KG1 (cell line): ENCODE measurements at regions not wholly inside any gene's neighbourhood (a gene's known extent, or its start where the extent isn't known, plus 50 kb on each side); places are given as distances from the start of the nearest gene placed in this dataset.
"Not testable (repeated sequence)": the region's sequence is repeated elsewhere in the genome, so short reads cannot be mapped to it uniquely, and the experiment has no call there.

Experiments
- DNase-seq: peaks from one replicate; lab custom pipeline; 2025; lab: John Stamatoyannopoulos, UW

- no peak for DNase-seq
Observed at GRCh38 chr7:106749165-106749564, 88.2 kb upstream of the CCDC71L start.

DNA sequence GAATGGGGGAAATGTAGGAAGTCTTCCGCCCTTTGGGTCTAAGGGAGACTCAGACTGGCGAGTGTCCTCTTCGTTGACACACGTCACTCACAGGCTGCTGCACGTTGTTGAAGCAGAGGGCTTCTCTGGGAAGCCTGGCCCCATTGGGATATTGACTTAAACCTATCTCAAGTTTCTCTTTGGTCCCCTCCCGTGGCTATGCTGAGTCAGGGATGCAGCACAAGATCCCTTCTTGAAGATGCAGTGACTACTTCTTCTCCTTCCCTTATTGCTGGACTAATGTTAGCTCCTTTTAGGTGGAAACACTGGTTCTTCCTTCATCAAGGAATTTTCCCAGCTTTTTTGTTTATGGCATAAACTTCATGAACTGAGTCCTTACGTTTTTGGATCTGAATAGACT is 89.8 kb upstream of the CCDC71L start:
- DNase-seq, result no peak

DNA sequence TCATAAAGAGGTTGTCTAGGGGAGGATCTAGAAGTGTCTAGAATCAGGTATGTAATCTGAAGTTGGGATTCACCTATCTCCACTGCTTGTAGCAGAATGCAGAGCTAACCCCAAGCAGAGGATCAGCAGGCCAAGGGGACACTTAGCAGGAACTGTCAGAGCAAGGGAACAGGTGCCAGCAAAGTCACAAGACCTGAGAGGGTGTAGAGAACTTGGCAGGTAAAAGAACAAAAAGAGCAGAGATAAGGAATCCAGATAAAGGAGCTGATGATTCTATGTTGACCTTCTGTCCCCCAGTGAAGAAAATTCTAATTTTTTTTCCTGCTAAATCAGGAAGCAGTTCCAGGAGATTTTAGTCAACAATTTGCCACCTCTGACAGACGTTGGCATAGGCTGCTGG is 91.4 kb upstream of the CCDC71L start:
- no peak for DNase-seq

DNA sequence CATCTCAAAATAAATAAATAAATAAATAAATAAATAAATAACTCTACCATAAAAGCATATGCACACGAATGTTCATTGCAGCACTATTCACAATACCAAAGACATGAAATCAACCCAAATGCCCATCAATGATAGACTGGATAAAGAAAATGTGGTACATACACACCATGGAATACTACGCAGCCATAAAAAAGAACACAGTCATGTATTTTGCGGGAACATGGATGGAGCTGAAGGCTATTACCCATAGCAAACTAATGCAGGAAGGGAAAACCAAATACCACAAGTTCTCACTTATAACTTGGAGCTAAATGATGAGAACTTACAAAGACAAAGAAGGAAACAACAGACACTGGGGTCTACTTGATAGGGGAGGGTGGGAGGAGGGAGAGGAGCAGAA is 94.1 kb upstream of the CCDC71L start:
- DNase-seq, result not testable (repeated sequence)

- DNase-seq, result no peak
Observed at GRCh38 chr7:106755641-106756040, 94.7 kb upstream of the CCDC71L start.

DNA sequence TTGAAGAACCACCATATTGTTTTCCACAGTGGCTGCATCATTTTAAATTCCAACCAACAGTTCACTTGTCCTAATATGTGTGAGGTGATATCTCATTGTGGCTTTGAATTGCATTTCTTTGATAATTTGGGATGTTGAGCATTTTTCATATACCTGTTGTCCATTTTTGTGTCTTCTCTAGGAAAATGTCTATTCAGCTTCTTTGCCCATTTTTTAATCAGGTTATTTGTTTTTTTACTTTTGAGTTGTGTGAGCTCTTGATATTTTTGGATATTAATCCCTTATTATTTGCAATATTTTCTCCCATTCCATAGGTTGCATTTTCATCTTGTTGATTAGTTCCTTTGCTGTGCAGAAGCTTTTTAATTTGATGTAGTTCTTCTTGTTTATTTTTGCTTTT is 95.1 kb upstream of the CCDC71L start:
- DNase-seq, result no peak

DNA sequence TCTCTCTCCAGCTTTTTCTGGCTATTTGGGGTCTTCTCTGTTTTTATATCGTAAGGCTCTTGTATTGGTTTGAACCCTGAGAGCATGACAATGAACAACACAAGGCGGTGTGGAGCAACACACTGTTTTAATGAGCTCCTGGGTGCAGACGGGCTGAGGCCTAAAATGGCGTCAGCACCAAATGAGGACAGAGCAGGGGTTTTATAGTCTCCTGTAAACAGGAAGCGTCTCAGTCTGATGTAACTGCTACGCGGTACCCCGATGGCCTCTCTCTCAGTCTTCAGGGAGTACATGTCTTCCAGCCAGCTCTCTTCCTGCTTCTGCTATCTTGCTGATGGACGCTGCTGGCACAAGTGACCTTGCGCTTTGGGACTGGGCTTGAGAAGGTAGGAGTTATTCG is 95.9 kb upstream of the CCDC71L start:
- DNase-seq, result no peak

- no peak for DNase-seq
Observed at GRCh38 chr7:106757846-106758245, 96.9 kb upstream of the CCDC71L start.

GRCh38 chr7:106762845-106763244 is 101.9 kb upstream of the CCDC71L start:
- DNase-seq, result not testable (repeated sequence)

GRCh38 chr7:106763717-106764116 is 101.4 kb upstream of the PIK3CG start:
- DNase-seq, result no peak

- DNase-seq, result no peak
Observed at GRCh38 chr7:106765727-106766355, 99.2 kb upstream of the PIK3CG start.

DNA sequence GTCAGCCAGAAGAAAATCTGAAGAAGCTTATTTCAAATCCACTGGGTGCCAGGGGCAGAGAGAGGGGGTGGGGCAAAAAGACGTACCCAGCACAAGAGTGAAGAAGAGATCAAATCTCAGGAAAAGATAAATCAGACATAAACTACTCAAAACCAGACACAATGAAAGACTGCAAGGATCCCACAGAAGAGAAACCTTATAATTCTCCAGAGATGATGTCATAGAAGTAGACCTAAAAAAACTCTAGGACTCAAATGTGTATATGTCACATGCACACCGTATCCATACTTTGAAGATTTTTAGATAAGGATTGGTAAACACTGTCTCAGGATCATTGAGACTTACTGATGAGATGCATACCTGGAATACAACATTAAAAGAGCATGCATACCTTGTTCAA is 98.5 kb upstream of the PIK3CG start:
- DNase-seq, result no peak

DNA sequence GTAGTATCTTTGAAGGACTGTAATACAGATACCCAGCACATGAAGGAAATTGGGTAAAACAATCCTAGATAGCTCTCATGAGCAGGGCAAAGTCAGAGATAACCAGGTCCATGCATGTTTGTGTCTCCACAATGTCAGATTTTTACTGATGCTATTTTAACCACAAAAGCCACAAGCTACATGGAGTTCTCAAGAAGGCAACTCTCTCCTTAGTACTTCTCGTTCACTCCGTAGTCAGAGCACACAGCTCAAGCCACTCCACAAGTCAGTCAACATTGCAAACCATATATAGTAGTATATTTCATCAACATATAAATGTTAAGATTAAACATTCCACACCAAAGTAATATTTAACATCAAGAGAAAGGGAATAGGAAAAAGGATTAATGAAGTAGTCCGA is 98.0 kb upstream of the PIK3CG start:
- no peak for DNase-seq

DNA sequence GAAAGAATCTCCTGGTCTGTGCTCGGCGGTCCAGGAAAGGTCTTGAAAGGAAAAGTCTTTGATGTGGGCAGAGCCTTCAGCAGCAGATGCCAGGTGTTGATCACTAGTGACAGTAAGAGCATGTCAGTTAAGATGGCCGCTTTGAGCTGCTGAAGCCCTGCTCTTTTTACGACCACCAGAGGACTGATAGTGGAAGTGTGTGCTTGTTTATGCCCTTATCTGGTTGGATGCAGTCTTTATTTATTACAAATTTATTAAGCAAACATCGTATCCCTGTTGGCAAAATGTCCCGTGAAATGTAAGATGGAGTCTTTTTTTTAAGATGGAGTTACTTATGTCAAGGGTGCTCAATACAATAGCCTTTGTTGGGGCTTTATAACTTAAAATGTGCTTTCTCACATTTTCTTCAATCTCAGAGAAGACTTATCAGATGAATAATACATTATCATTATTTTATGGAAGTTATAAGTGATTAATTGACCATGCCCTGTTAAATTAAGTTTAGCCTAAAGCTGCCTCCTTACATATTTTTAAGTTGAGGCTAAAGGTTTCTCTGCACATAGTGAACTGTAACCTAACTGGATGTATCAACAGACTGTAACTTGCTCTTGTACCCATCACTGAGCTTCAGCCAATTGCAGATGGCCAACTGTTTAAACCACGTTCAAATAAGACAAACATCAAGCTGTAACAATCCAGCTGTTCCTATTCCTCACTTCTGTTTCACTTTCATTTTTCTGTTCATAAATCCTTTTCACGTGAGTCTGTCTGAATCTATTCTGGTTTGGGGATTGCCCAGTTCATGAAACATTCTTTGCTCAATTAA is 97.4 kb upstream of the PIK3CG start:
- DNase-seq, result no peak

- no peak for DNase-seq
Observed at GRCh38 chr7:106768324-106768751, 96.7 kb upstream of the PIK3CG start.

GRCh38 chr7:106770191-106770590 is 94.9 kb upstream of the PIK3CG start:
- DNase-seq, result no peak

GRCh38 chr7:106772655-106773108 is 92.4 kb upstream of the PIK3CG start:
- no peak for DNase-seq

DNA sequence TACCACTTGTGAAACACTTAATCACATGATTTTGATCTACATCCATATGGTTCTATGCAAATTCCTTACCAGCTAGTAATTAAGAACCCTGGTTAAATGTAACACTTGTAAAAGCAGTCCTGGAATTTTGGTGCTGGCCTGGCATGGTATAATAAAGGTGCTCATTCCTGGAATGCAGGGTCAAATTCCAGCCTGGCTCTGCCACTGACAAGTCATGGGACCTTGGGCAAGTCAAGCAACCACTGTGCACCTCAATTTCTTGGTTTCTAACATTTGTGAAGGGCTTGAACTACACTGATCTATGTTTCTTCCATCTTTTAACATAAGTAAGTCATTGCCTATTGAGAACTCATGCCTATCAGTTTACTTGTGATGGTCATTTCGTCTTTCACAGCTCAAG is 91.9 kb upstream of the PIK3CG start:
- DNase-seq, result no peak

DNA sequence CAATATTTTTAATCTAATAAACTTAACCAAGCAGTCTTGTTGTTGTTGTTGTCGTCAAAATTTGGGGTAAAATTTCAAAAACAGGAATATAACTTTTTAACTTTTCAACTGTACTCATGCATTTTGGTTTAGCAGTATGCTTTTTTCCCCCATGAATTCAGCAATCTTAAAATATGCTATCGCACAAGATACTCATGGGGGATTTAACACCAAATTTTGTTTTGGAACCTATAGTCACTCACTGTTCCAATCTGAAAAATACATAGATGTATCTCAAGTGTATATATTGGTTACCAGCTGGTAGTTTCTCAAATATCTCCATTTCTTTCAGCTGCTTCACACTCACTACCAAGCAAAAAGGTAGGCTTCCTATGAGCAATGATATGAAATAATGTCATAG is 91.4 kb upstream of the PIK3CG start:
- DNase-seq, result no peak

DNA sequence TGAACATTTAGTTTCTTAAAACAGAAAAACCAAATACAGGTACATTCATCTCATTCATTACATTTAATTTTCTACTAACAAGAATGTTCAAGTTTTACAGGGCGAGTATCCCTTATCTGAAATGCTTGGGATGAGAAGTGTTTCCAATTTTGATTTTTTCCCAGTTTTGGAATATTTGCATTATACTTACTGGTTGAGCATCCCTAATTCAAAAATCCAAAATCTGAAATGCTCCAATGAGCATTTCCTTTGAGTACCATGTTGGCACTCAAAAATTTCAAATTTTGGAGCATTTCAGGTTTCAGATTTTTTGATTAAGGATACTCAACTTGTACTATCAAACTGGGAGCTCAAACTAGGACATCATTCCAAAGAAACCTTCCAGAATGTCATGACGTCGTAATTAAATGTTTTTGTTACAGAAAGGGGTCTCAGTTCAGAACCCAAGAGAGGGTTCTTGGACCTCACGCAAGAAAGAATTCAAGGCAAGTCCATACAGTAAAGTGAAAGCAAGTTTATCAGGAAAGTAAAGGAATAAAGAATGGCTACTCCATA is 90.8 kb upstream of the PIK3CG start:
- DNase-seq, result no peak

DNA sequence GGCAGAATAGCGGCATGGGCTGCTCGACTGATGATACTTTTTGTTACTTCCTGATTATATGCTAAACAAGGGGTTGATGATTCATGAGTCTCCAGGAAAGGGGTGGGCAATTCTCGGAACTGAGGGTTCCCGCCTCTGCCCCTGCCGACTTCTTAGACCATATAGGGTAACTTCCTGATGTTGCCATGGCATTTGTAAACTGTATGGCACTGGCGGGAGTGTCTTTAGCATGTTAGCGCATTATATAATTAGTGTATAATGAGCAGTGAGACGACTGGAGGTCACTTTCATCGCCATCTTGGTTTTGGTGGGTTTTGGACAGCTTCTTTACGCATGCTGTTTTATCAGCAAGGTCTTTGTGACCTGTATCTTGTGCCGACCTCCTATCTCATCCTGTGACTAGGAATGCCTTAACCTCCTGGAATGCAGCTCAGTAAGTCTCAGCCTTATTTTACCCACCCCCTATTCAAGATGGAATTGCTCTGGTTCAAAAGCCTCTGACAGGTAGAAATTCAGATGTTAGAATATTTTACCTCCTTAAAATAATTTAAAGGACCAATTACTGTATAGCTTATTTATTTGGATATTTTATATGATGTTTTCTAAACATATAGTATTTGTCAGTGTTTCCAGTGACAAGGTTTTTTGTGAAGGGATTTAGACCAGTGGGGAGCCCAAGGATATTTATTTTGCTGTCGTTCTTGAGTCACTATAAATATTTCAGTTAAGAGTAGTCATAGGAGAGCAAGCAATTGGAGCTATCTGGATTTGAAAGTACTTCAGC is 90.1 kb upstream of the PIK3CG start:
- DNase-seq, result no peak

DNA sequence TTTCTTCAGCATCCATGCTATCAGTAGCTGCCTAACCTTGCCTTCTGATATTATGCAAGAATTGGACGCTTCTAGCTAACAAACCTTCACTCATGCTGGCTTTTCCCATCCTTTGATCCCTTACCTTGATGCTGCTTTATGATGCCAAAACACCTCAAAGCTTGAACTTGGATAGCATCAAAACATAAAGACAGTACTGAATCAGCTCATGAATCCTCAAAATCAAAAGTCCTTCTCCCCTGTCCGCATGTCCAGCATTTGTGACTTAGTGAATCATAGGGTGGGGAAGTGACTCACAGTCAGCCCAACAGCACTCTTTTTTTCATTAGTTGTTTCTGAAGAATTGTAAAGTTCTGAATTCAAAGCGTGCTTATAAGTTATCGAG is 89.5 kb upstream of the PIK3CG start:
- no peak for DNase-seq
